Osteocyte (in vitro differentiated cells): ENCODE measurements at regions not wholly inside any gene's neighbourhood (a gene's known extent, or its start where the extent isn't known, plus 50 kb on each side); places are given as distances from the start of the nearest gene placed in this dataset.
A peak's percentile ranks its signal among the peaks of the same experiment; 100 is the strongest.

Experiments
- DNase-seq: peaks from one replicate; pipeline ENCODE4 v3.0.0; 2021; ENCODE audit warnings: mixed read lengths; ENCODE audit not compliant: unreplicated experiment; ENCODE audit errors: extremely low spot score
- H3K27ac Mint-ChIP-seq: one replicate; pipeline ENCODE4 v1.8.0; 2021; ENCODE audit warnings: mild to moderate bottlenecking, mixed read lengths; ENCODE audit not compliant: unreplicated experiment
- H3K27me3 Mint-ChIP-seq: one replicate; pipeline ENCODE4 v1.8.0; 2021; ENCODE audit warnings: mixed read lengths; ENCODE audit not compliant: unreplicated experiment
- H3K36me3 Mint-ChIP-seq: one replicate; pipeline ENCODE4 v1.8.0; 2021; ENCODE audit warnings: mixed read lengths; ENCODE audit not compliant: unreplicated experiment
- H3K4me1 Mint-ChIP-seq: one replicate; pipeline ENCODE4 v1.8.0; 2021; ENCODE audit warnings: mixed read lengths; ENCODE audit not compliant: unreplicated experiment
- H3K4me3 Mint-ChIP-seq: one replicate; pipeline ENCODE4 v1.8.0; 2021; ENCODE audit warnings: mild to moderate bottlenecking, moderate library complexity, mixed read lengths; ENCODE audit not compliant: unreplicated experiment
- H3K9me3 Mint-ChIP-seq: one replicate; pipeline ENCODE4 v1.8.0; 2021; ENCODE audit warnings: mixed read lengths; ENCODE audit not compliant: unreplicated experiment
- TF ChIP-seq, protein P1 (sequence below): fragments of 200-600 bp; sonication (generic); IDR thresholded peaks from 2 replicates; pipeline ENCODE4 v1.5.0; 2021; ENCODE audit warnings: antibody characterized with exemption, mild to moderate bottlenecking, moderate library complexity

DNA sequence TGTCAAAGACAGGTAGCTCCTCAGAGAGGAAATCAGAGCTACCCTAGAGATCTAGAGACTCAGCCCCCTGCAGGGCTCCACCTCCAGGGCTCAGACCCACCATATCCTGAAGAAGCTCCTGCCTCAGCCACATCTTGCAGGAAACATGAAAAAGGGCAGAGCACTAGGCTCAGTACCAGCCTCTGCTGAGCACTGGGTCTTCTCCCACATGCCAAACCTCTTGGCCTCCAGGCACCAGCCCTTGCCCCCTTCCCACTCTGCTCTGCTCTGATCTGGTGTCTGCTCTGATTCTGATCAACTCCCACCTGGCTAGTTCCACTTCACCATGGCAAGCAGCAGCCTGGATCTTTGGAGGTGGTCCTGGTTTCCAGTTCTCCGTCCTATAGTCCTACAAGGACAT, 114.3 kb upstream of the SLC66A3 start:
- DNase-seq = peak; percentile 63
- Mint-ChIP-seq H3K4me3 (no peak overlapping the region), H3K9me3 (peaks cover 30% of the 10 kb centered on the region), H3K36me3 (no peaks in the 10 kb centered on the region), H3K4me1 (no peaks in the 10 kb centered on the region), H3K27me3 (peaks cover 68% of the 10 kb centered on the region), H3K27ac (no peak overlapping the region)
- TF ChIP-seq, protein P1, sequence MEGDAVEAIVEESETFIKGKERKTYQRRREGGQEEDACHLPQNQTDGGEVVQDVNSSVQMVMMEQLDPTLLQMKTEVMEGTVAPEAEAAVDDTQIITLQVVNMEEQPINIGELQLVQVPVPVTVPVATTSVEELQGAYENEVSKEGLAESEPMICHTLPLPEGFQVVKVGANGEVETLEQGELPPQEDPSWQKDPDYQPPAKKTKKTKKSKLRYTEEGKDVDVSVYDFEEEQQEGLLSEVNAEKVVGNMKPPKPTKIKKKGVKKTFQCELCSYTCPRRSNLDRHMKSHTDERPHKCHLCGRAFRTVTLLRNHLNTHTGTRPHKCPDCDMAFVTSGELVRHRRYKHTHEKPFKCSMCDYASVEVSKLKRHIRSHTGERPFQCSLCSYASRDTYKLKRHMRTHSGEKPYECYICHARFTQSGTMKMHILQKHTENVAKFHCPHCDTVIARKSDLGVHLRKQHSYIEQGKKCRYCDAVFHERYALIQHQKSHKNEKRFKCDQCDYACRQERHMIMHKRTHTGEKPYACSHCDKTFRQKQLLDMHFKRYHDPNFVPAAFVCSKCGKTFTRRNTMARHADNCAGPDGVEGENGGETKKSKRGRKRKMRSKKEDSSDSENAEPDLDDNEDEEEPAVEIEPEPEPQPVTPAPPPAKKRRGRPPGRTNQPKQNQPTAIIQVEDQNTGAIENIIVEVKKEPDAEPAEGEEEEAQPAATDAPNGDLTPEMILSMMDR = no peak

DNA sequence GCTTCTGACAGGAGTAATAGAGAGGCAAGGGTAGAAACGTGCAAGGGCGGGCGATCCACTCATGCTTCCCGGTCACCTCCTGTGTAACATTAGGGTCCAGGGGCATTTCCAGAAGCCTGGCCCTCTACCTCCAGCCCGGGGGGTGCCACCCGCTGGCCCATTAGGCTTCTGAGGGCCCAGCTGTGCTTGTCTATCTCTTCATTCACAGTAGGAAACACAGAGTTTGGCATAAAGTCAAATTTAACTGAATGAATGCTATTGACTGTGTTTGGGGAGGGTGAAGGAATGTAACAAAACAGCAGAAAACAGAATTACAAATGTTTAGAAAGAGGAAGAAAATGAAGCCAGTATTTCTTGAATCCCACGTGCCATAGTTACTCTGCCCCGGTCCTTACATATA, 112.4 kb upstream of the SLC66A3 start:
- Mint-ChIP-seq H3K36me3 (no peaks in the 10 kb centered on the region), H3K27me3 (peaks cover 51% of the 10 kb centered on the region), H3K4me3 (no peak overlapping the region), H3K27ac (no peak overlapping the region), H3K9me3 (peaks cover 14% of the 10 kb centered on the region), H3K4me1 (no peaks in the 10 kb centered on the region)
- TF ChIP-seq, protein P1 = no peak
- peak; percentile 49 for DNase-seq

DNA sequence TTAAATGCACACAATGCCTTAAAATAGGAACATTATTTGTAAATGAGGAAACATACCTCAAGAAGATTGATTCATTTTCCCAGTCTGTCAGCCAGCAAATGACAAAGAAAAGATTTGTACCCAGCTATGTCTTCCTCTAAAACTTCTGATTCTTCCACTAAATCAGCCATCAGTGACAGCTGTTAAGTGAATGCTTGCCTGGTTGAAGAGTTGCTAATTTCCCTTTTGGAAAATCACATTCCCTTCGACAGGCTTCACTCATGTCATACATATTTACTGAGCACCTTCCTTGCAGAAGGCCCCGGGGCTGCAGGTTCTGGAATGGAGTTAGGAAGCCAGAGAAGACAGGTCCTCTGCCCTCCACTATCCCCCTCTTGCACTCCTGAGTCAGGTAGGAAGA, 112.0 kb upstream of the SLC66A3 start:
- H3K27ac Mint-ChIP-seq = no peak overlapping the region
- H3K27me3 Mint-ChIP-seq = peaks cover 47% of the 10 kb centered on the region
- TF ChIP-seq, protein P1 = no peak
- no peak overlapping the region for H3K4me3 Mint-ChIP-seq
- DNase-seq = no peak
- H3K9me3 Mint-ChIP-seq = peaks cover 10% of the 10 kb centered on the region
- H3K36me3 Mint-ChIP-seq = no peaks in the 10 kb centered on the region
- no peaks in the 10 kb centered on the region for H3K4me1 Mint-ChIP-seq

DNA sequence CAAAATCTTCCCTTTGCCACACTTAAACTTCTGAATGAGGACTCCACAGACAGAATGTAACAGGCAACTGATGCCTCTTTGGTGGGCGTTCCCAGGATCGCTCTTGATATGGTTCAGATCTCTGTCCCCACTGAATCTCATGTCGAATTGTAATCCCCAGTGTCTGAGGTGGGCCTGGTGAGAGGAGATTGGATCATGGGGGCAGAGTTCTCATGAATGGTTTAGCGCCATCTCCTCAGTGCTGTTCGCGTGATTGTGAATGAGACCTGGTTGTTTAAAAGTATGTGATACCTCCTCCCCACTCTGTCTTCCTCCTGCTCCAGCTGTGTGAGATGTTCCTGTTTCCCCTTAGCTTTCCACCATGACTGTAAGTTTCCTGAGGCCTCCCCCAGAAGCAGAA, 111.1 kb upstream of the SLC66A3 start:
- Mint-ChIP-seq H3K27ac (no peak overlapping the region), H3K4me1 (no peaks in the 10 kb centered on the region), H3K27me3 (peaks cover 45% of the 10 kb centered on the region), H3K36me3 (no peaks in the 10 kb centered on the region), H3K4me3 (no peak overlapping the region), H3K9me3 (peaks cover 7% of the 10 kb centered on the region)
- peak; percentile 57 for DNase-seq
- TF ChIP-seq, protein P1 = no peak

DNA sequence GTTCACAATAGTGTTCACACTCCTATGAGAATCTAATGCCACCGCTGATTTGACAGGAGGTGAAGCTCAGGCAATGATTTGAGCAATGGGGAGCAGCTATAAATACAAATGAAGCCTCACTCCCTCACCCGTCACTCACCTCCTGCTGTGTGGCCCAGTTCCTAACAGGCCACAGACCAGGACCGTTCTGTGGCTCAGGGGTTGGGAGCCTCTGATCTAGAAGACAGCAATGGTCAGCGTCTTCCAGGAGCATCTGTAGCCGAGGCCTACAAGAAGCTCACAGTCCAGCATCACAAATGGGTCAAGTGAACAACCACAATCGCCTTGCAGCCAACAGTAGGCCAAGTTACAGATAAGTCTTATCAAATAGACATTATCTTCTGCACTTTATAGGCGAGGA, 110.0 kb upstream of the SLC66A3 start:
- H3K4me1 Mint-ChIP-seq = no peaks in the 10 kb centered on the region
- no peak overlapping the region for H3K4me3 Mint-ChIP-seq
- H3K9me3 Mint-ChIP-seq = no peaks in the 10 kb centered on the region

More for the DNA sequence above, 110.0 kb upstream of the SLC66A3 start:
- peak; percentile 44 for DNase-seq
- H3K27ac Mint-ChIP-seq = no peak overlapping the region
- H3K36me3 Mint-ChIP-seq = no peaks in the 10 kb centered on the region
- TF ChIP-seq, protein P1 = no peak
- peaks cover 39% of the 10 kb centered on the region for H3K27me3 Mint-ChIP-seq
